ENCODE measurements at regions not wholly inside any gene's neighbourhood (a gene's known extent, or its start where the extent isn't known, plus 50 kb on each side); places are given as distances from the start of the nearest gene placed in this dataset.

- Histone ChIP-seq H3K56ac (ENCODE audit: insufficient read length, low read depth, low read length) (no peak overlapping the region), H3K23me2 (ENCODE audit: insufficient read length, low read depth, low read length, poor library complexity, severe bottlenecking) (no peaks in the 10 kb centered on the region), H3K4me1 (ENCODE audit: insufficient read depth, low read length) (no peaks in the 10 kb centered on the region), H3K23ac (ENCODE audit: insufficient read length, low read depth, low read length) (no peak overlapping the region), H2BK20ac (ENCODE audit: low read depth, low read length, poor library complexity, severe bottlenecking) (no peak overlapping the region), H3T11ph (ENCODE audit: low read length) (no peak overlapping the region), H2BK5ac (ENCODE audit: insufficient read length, low read length) (no peak overlapping the region), H3K9me3 (ENCODE audit: control insufficient read depth, low read depth, low read length) (no peaks in the 10 kb centered on the region), H3K27me3 (ENCODE audit: insufficient read depth, low read length) (no peaks in the 10 kb centered on the region; the same call in 1 of the 2 replicates), H4K8ac (replicated peaks; ENCODE audit: insufficient read length, low read depth, low read length) (no peak overlapping the region), H2AK5ac (ENCODE audit: insufficient read length, low read length) (no peak overlapping the region), H3K79me2 (ENCODE audit: insufficient read depth, low read length) (no peaks in the 10 kb centered on the region), H3K14ac (ENCODE audit: insufficient read depth, low read length) (no peak overlapping the region), H3K79me1 (ENCODE audit: insufficient read depth, low read depth, low read length, poor library complexity, severe bottlenecking) (no peaks in the 10 kb centered on the region), H4K5ac (ENCODE audit: insufficient read length, low read depth, low read length) (no peak overlapping the region), H4K20me1 (ENCODE audit: control insufficient read depth, insufficient read depth, insufficient read length) (no peaks in the 10 kb centered on the region), H3K4ac (ENCODE audit: low read depth, low read length) (no peak overlapping the region), H2BK12ac (ENCODE audit: insufficient read length, low read depth, low read length) (no peak overlapping the region), H2BK15ac (ENCODE audit: low read depth, low read length) (no peak overlapping the region), H3K27ac (ENCODE audit: insufficient read length, low read depth, low read length) (no peak overlapping the region), H2BK120ac (ENCODE audit: low read depth, low read length, poor library complexity, severe bottlenecking) (no peak overlapping the region), H4K91ac (ENCODE audit: insufficient read length, low read depth, low read length) (no peak overlapping the region), H3K18ac (ENCODE audit: insufficient read length, low read depth, low read length) (no peak overlapping the region), H3K9ac (ENCODE audit: extremely low read depth, insufficient read length, low read length) (no peak overlapping the region), H3K4me2 (ENCODE audit: insufficient read depth, insufficient read length, low read length) (no peak overlapping the region), H2AFZ (ENCODE audit: low read length) (no peak overlapping the region)
- no CpG with 5 or more reads among the region's 4 CpGs for WGBS (ENCODE audit: extremely low coverage, insufficient read length, low lambda C conversion rate)
- H3K4me3 Mint-ChIP-seq, result no peak overlapping the region
- H3K27ac Mint-ChIP-seq, result no peak overlapping the region
- H3K9me3 Mint-ChIP-seq, result peaks cover 0 to 6% of the 10 kb centered on the region in 2 experiments; a peak in 1 of 5 replicates
- no peak for TF ChIP-seq CTCF (conservative IDR thresholded peaks at IDR 0.05)
- H3K36me3 Mint-ChIP-seq (ENCODE audit: insufficient read depth in 1 of 3, low read depth in 3 of 3), result no peaks in the 10 kb centered on the region; a peak in 1 of 7 replicates
- H3K4me1 Mint-ChIP-seq, result no peaks in the 10 kb centered on the region
- DNase-seq, result no peak
- H3K27me3 Mint-ChIP-seq (ENCODE audit: low read depth), result no peaks in the 10 kb centered on the region
These were observed 80.3 kb upstream of the HTR1B start for GRCh38 chr6:77543601-77544000.

Data from H9 (cell line).